22Rv1 (cell line): ENCODE measurements at regions not wholly inside any gene's neighbourhood (a gene's known extent, or its start where the extent isn't known, plus 50 kb on each side); places are given as distances from the start of the nearest gene placed in this dataset.

Experiments
- CTCF ChIP-seq: fragments of 450-650 bp; IDR thresholded peaks from 2 replicates; pipeline ENCODE4 v1.5.1; 2017; ENCODE audit warnings: mild to moderate bottlenecking
- ZFX ChIP-seq: fragments of 450-650 bp; IDR thresholded peaks from 2 replicates; pipeline ENCODE4 v1.6.1; 2017; ENCODE audit warnings: antibody characterized with exemption, borderline replicate concordance

DNA sequence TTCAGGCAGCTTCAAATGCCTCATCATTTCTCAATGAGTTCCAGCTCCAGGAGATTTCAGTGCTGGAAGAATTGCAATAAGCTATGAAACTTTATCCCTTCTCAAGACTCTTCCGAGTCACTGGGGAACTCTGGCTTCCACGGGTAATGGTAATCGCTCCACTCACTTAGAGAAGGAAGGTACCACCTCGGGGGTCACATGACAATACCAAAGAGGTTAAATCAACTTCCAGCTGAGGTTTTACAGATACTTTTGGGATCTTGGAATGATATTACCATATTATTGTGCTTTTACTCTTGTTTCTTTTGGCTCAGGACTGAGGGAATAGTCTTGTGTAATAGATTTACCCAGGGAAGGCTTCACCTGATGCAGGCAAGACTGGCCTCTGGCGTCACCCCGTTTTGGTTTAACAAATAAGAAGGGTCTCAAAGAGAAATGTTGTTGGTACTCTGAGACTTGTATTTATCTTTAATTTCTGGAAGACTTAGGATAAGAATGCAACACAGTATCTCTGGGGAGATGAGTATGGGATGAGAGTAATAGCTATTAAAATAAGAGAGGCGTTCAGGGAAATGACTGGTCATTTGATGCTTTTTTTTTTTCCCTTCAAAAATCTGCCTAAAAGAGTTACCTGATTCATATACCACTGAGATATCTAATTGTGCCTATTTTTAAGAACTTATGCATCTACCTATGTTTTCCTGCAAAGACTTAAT lies 316.9 kb upstream of the ZEB2 start:
- TF ChIP-seq CTCF (no peak), ZFX (no peak)
